ENCODE measurements at regions not wholly inside any gene's neighbourhood (a gene's known extent, or its start where the extent isn't known, plus 50 kb on each side); places are given as distances from the start of the nearest gene placed in this dataset.

GRCh38 chr16:5572056-5572455 lies 474.5 kb upstream of the EEF2KMT start:
- no peak for TF ChIP-seq CSRNP3 (CRISPR knock-in tag; IDR thresholded peaks at IDR 0.05)
- TF ChIP-seq SNAI2 (CRISPR knock-in tag; IDR thresholded peaks at IDR 0.05), result no peak
- no peak for TF ChIP-seq ZFP30 (CRISPR knock-in tag; IDR thresholded peaks at IDR 0.05)
- TF ChIP-seq PATZ1 (CRISPR knock-in tag; IDR thresholded peaks at IDR 0.05; ENCODE audit: borderline replicate concordance), result no peak
- TF ChIP-seq BACH2 (CRISPR knock-in tag; IDR thresholded peaks at IDR 0.05; ENCODE audit: borderline replicate concordance), result no peak
- no peak for TF ChIP-seq TCF4 (CRISPR knock-in tag; IDR thresholded peaks at IDR 0.05; ENCODE audit: borderline replicate concordance)
- TF ChIP-seq, protein P1, sequence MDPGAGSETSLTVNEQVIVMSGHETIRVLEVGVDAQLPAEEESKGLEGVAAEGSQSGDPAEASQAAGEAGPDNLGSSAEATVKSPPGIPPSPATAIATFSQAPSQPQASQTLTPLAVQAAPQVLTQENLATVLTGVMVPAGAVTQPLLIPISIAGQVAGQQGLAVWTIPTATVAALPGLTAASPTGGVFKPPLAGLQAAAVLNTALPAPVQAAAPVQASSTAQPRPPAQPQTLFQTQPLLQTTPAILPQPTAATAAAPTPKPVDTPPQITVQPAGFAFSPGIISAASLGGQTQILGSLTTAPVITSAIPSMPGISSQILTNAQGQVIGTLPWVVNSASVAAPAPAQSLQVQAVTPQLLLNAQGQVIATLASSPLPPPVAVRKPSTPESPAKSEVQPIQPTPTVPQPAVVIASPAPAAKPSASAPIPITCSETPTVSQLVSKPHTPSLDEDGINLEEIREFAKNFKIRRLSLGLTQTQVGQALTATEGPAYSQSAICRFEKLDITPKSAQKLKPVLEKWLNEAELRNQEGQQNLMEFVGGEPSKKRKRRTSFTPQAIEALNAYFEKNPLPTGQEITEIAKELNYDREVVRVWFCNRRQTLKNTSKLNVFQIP (CRISPR knock-in tag; IDR thresholded peaks at IDR 0.05; ENCODE audit: borderline replicate concordance, low read depth), result no peak
- TF ChIP-seq ZC3H10 (CRISPR knock-in tag; IDR thresholded peaks at IDR 0.05), result no peak
- no peak for TF ChIP-seq ISL1 (CRISPR knock-in tag; IDR thresholded peaks at IDR 0.05)

Data from SK-N-SH treated with all-trans-retinoic acid at 6 μM for 48 hours (cell line).